VCaP (cell line): ENCODE measurements at regions not wholly inside any gene's neighbourhood (a gene's known extent, or its start where the extent isn't known, plus 50 kb on each side); places are given as distances from the start of the nearest gene placed in this dataset.

Experiments
- H3K27ac ChIP-seq: fragments of 450-650 bp; 2 replicates; pipeline ENCODE4 v1.5.1; 2017
- CTCF ChIP-seq: fragments of 450-650 bp; conservative IDR thresholded peaks from 2 replicates; pipeline ENCODE4 v1.5.1; 2017; ENCODE audit warnings: mild to moderate bottlenecking, moderate library complexity

GRCh38 chr2:21656330-21657075 is 532.7 kb downstream of the TDRD15 start:
- H3K27ac ChIP-seq, result no peak overlapping the region
- no peak for TF ChIP-seq CTCF

- no peak for TF ChIP-seq CTCF
- no peak overlapping the region for H3K27ac ChIP-seq
Observed at GRCh38 chr2:21657445-21657844, 533.7 kb downstream of the TDRD15 start.

GRCh38 chr2:21658269-21658668 is 534.5 kb downstream of the TDRD15 start:
- TF ChIP-seq CTCF, result no peak
- no peak overlapping the region for H3K27ac ChIP-seq

GRCh38 chr2:21658907-21659477 is 535.2 kb downstream of the TDRD15 start:
- TF ChIP-seq CTCF, result no peak
- H3K27ac ChIP-seq, result no peak overlapping the region

- no peak for TF ChIP-seq CTCF
- H3K27ac ChIP-seq, result no peak overlapping the region
Observed at GRCh38 chr2:21664083-21664482, 540.3 kb downstream of the TDRD15 start.

GRCh38 chr2:21667638-21668037 is 543.9 kb downstream of the TDRD15 start:
- H3K27ac ChIP-seq, result no peak overlapping the region
- no peak for TF ChIP-seq CTCF

GRCh38 chr2:21668078-21668710 is 544.4 kb downstream of the TDRD15 start:
- H3K27ac ChIP-seq, result no peak overlapping the region
- no peak for TF ChIP-seq CTCF
